ENCODE measurements at regions not wholly inside any gene's neighbourhood (a gene's known extent, or its start where the extent isn't known, plus 50 kb on each side); places are given as distances from the start of the nearest gene placed in this dataset.

- no peak for TF ChIP-seq EZH2 (IDR thresholded peaks at IDR 0.05; ENCODE audit: low read length, missing control alignments)
- TF ChIP-seq CTCF (conservative IDR thresholded peaks at IDR 0.05 in 1 of 2, IDR thresholded peaks at IDR 0.05 in 1 of 2; ENCODE audit: low read depth in 1 of 2, low read length in 2 of 2), result no peak
- H3K4me1 ChIP-seq (ENCODE audit: control insufficient read depth, extremely low read depth, insufficient read depth, low read length), result no peaks in the 10 kb centered on the region
- no peaks in the 10 kb centered on the region for H3K27me3 ChIP-seq (ENCODE audit: control insufficient read depth, insufficient read depth, low read length)
- H3K4me3 ChIP-seq (replicated peaks in 1 of 4; ENCODE audit: control extremely low read depth in 1 of 4, insufficient read depth in 1 of 4, low read depth in 3 of 4, low read length in 4 of 4), result no peak overlapping the region
- no peaks in the 10 kb centered on the region for H3K79me2 ChIP-seq (ENCODE audit: control insufficient read depth, insufficient read depth, low read length)
- H3K27ac ChIP-seq (ENCODE audit: insufficient read depth, low read length), result no peak overlapping the region
- H3K4me2 ChIP-seq (ENCODE audit: extremely low read depth, insufficient read depth, low read length), result no peak overlapping the region
- H4K20me1 ChIP-seq (ENCODE audit: control insufficient read depth, extremely low read depth, insufficient read depth, low read length), result no peaks in the 10 kb centered on the region
- H3K9ac ChIP-seq (ENCODE audit: insufficient read depth, low read length), result no peak overlapping the region
- no peak overlapping the region for H2AFZ ChIP-seq (ENCODE audit: low read length)
- H3K36me3 ChIP-seq (ENCODE audit: control insufficient read depth, insufficient read depth, low read length), result no peaks in the 10 kb centered on the region
- H3K9me3 ChIP-seq (ENCODE audit: control insufficient read depth, insufficient read depth, low read depth, low read length), result no peaks in the 10 kb centered on the region
- DNase-seq (ENCODE audit: low read depth in 2 of 2), result peak in 1 of 2 donors; percentile 92
Observed at GRCh38 chr11:42237701-42238235, 778.3 kb upstream of the LRRC4C start.

- no peak overlapping the region for H2AFZ ChIP-seq (ENCODE audit: low read length)
- TF ChIP-seq CTCF (conservative IDR thresholded peaks at IDR 0.05 in 1 of 2, IDR thresholded peaks at IDR 0.05 in 1 of 2; ENCODE audit: low read depth in 1 of 2, low read length in 2 of 2), result no peak
- TF ChIP-seq EZH2 (IDR thresholded peaks at IDR 0.05; ENCODE audit: low read length, missing control alignments), result no peak
- no peak overlapping the region for H3K9ac ChIP-seq (ENCODE audit: insufficient read depth, low read length)
- H3K4me1 ChIP-seq (ENCODE audit: control insufficient read depth, extremely low read depth, insufficient read depth, low read length), result no peaks in the 10 kb centered on the region
- no peak overlapping the region for H3K27ac ChIP-seq (ENCODE audit: insufficient read depth, low read length)
- peak in 1 of 2 donors; percentile 96 for DNase-seq (ENCODE audit: low read depth in 2 of 2)
- no peaks in the 10 kb centered on the region for H3K27me3 ChIP-seq (ENCODE audit: control insufficient read depth, insufficient read depth, low read length)
- no peaks in the 10 kb centered on the region for H3K9me3 ChIP-seq (ENCODE audit: control insufficient read depth, insufficient read depth, low read depth, low read length)
- H4K20me1 ChIP-seq (ENCODE audit: control insufficient read depth, extremely low read depth, insufficient read depth, low read length), result no peaks in the 10 kb centered on the region
- no peak overlapping the region for H3K4me2 ChIP-seq (ENCODE audit: extremely low read depth, insufficient read depth, low read length)
- H3K4me3 ChIP-seq (replicated peaks in 1 of 4; ENCODE audit: control extremely low read depth in 1 of 4, insufficient read depth in 1 of 4, low read depth in 3 of 4, low read length in 4 of 4), result no peak overlapping the region
- no peaks in the 10 kb centered on the region for H3K79me2 ChIP-seq (ENCODE audit: control insufficient read depth, insufficient read depth, low read length)
- H3K36me3 ChIP-seq (ENCODE audit: control insufficient read depth, insufficient read depth, low read length), result no peaks in the 10 kb centered on the region
Observed at GRCh38 chr11:42239188-42239587, 779.7 kb upstream of the LRRC4C start.

- H3K36me3 ChIP-seq (ENCODE audit: control insufficient read depth, insufficient read depth, low read length), result no peaks in the 10 kb centered on the region
- no peaks in the 10 kb centered on the region for H3K9me3 ChIP-seq (ENCODE audit: control insufficient read depth, insufficient read depth, low read depth, low read length)
- TF ChIP-seq EZH2 (IDR thresholded peaks at IDR 0.05; ENCODE audit: low read length, missing control alignments) (no peak), CTCF (conservative IDR thresholded peaks at IDR 0.05 in 1 of 2, IDR thresholded peaks at IDR 0.05 in 1 of 2; ENCODE audit: low read depth in 1 of 2, low read length in 2 of 2) (no peak)
- no peak for DNase-seq (ENCODE audit: low read depth in 2 of 2)
- H3K4me3 ChIP-seq (replicated peaks in 1 of 4; ENCODE audit: control extremely low read depth in 1 of 4, insufficient read depth in 1 of 4, low read depth in 3 of 4, low read length in 4 of 4), result no peak overlapping the region
- no peaks in the 10 kb centered on the region for H3K79me2 ChIP-seq (ENCODE audit: control insufficient read depth, insufficient read depth, low read length)
- no peaks in the 10 kb centered on the region for H4K20me1 ChIP-seq (ENCODE audit: control insufficient read depth, extremely low read depth, insufficient read depth, low read length)
- H3K4me1 ChIP-seq (ENCODE audit: control insufficient read depth, extremely low read depth, insufficient read depth, low read length), result no peaks in the 10 kb centered on the region
- no peak overlapping the region for H2AFZ ChIP-seq (ENCODE audit: low read length)
- no peak overlapping the region for H3K4me2 ChIP-seq (ENCODE audit: extremely low read depth, insufficient read depth, low read length)
- H3K27ac ChIP-seq (ENCODE audit: insufficient read depth, low read length), result no peak overlapping the region
- no peaks in the 10 kb centered on the region for H3K27me3 ChIP-seq (ENCODE audit: control insufficient read depth, insufficient read depth, low read length)
- H3K9ac ChIP-seq (ENCODE audit: insufficient read depth, low read length), result no peak overlapping the region
Observed at GRCh38 chr11:42243385-42243784, 783.9 kb upstream of the LRRC4C start.
